Activated naive CD4-positive, alpha-beta T cell treated with anti-CD3 and anti-CD28 coated beads, Interleukin-2, amount 10 ng/mL, durations not matched to agents 7 days and 5 days (primary cell): ENCODE measurements at regions not wholly inside any gene's neighbourhood (a gene's known extent, or its start where the extent isn't known, plus 50 kb on each side); places are given as distances from the start of the nearest gene placed in this dataset.
"Not testable (repeated sequence)": the region's sequence is repeated elsewhere in the genome, so short reads cannot be mapped to it uniquely, and the experiment has no call there.

Experiments used
- CTCF ChIA-PET: fragments of 350-600 bp; sonication (Branson Sonifier 250); formaldehyde crosslinking; loops from one replicate; lab custom pipeline; 2021; ENCODE audit warnings: antibody characterized with exemption; lab: Charles Lee
- DNase-seq: peaks from one replicate; pipeline ENCODE4 v3.0.0-alpha.2; 2020
- H3K27ac Mint-ChIP-seq: one replicate; pipeline ENCODE4 v1.8.0; 2021; ENCODE audit warnings: mild to moderate bottlenecking, moderate library complexity, mixed read lengths
- H3K27me3 Mint-ChIP-seq: one replicate; pipeline ENCODE4 v1.8.0; 2021; ENCODE audit warnings: mild to moderate bottlenecking, mixed read lengths
- H3K36me3 Mint-ChIP-seq: one replicate; pipeline ENCODE4 v1.8.0; 2021; ENCODE audit warnings: mixed read lengths
- H3K4me1 Mint-ChIP-seq: one replicate; pipeline ENCODE4 v1.8.0; 2021; ENCODE audit warnings: mixed read lengths
- H3K4me3 Mint-ChIP-seq: one replicate; pipeline ENCODE4 v1.8.0; 2021; ENCODE audit warnings: mild to moderate bottlenecking, moderate library complexity, mixed read lengths
- H3K9me3 Mint-ChIP-seq: one replicate; pipeline ENCODE4 v1.8.0; 2021; ENCODE audit warnings: mixed read lengths

- no peaks in the 10 kb centered on the region for H3K36me3 Mint-ChIP-seq
- CTCF ChIA-PET = no interaction called here
- peaks cover 66% of the 10 kb centered on the region for H3K27me3 Mint-ChIP-seq
- H3K4me3 Mint-ChIP-seq = no peak overlapping the region
- no peak overlapping the region for H3K27ac Mint-ChIP-seq
- no peak for DNase-seq
- peaks cover 18% of the 10 kb centered on the region for H3K4me1 Mint-ChIP-seq
- H3K9me3 Mint-ChIP-seq = no peaks in the 10 kb centered on the region
Measured at GRCh38 chr5:1641041-1641440, 117.3 kb upstream of the LPCAT1 start.

- Mint-ChIP-seq H3K27ac (no peak overlapping the region), H3K36me3 (no peaks in the 10 kb centered on the region), H3K4me1 (peaks cover 18% of the 10 kb centered on the region), H3K9me3 (no peaks in the 10 kb centered on the region), H3K27me3 (peaks cover 63% of the 10 kb centered on the region), H3K4me3 (no peak overlapping the region)
- CTCF ChIA-PET = interaction anchor here (1.6 kb wide), 1 partner anchor 260 kb away, joined by 5 read pairs; no protein-coding TSS in a partner anchor
- peak; percentile 14 for DNase-seq
Measured at GRCh38 chr5:1640421-1640881, 116.7 kb upstream of the LPCAT1 start.

GRCh38 chr5:1639757-1640156 is 116.0 kb upstream of the LPCAT1 start:
- H3K27me3 Mint-ChIP-seq = peaks cover 61% of the 10 kb centered on the region
- no peak overlapping the region for H3K27ac Mint-ChIP-seq
- H3K4me1 Mint-ChIP-seq = peaks cover 20% of the 10 kb centered on the region
- H3K4me3 Mint-ChIP-seq = no peak overlapping the region
- CTCF ChIA-PET = interaction anchor here (1.0 to 1.6 kb wide), 2 partner anchors 160 to 260 kb away, joined by 4 to 5 read pairs; no protein-coding TSS in a partner anchor
- H3K9me3 Mint-ChIP-seq = no peaks in the 10 kb centered on the region
- no peak for DNase-seq
- H3K36me3 Mint-ChIP-seq = no peaks in the 10 kb centered on the region

- peaks cover 21% of the 10 kb centered on the region for H3K4me1 Mint-ChIP-seq
- no peak overlapping the region for H3K4me3 Mint-ChIP-seq
- H3K27ac Mint-ChIP-seq = no peak overlapping the region
- H3K9me3 Mint-ChIP-seq = no peaks in the 10 kb centered on the region
- DNase-seq = peak; percentile 19
- H3K27me3 Mint-ChIP-seq = peaks cover 62% of the 10 kb centered on the region
- peaks cover 3% of the 10 kb centered on the region for H3K36me3 Mint-ChIP-seq
- CTCF ChIA-PET = interaction anchor here (0.7 to 1.6 kb wide), 3 partner anchors 139 to 259 kb away, joined by 3 to 5 read pairs (median 4); no protein-coding TSS in a partner anchor
Measured at GRCh38 chr5:1638658-1639400, 115.1 kb upstream of the LPCAT1 start.

- H3K4me1 Mint-ChIP-seq = peaks cover 23% of the 10 kb centered on the region
- no peak overlapping the region for H3K27ac Mint-ChIP-seq
- H3K4me3 Mint-ChIP-seq = no peak overlapping the region
- H3K27me3 Mint-ChIP-seq = peaks cover 54% of the 10 kb centered on the region
- peaks cover 8% of the 10 kb centered on the region for H3K36me3 Mint-ChIP-seq
- DNase-seq = peak; percentile 14
- CTCF ChIA-PET = no interaction called here
- no peaks in the 10 kb centered on the region for H3K9me3 Mint-ChIP-seq
Measured at GRCh38 chr5:1637639-1638481, 114.1 kb upstream of the LPCAT1 start.

- peaks cover 31% of the 10 kb centered on the region for H3K4me1 Mint-ChIP-seq
- peaks cover 46% of the 10 kb centered on the region for H3K27me3 Mint-ChIP-seq
- DNase-seq = peak; percentile 19
- no peaks in the 10 kb centered on the region for H3K9me3 Mint-ChIP-seq
- CTCF ChIA-PET = no interaction called here
- H3K4me3 Mint-ChIP-seq = no peak overlapping the region
- no peak overlapping the region for H3K27ac Mint-ChIP-seq
- peaks cover 8% of the 10 kb centered on the region for H3K36me3 Mint-ChIP-seq
Measured at GRCh38 chr5:1636981-1637638, 113.3 kb upstream of the LPCAT1 start.

GRCh38 chr5:1636208-1636770 is 112.5 kb upstream of the LPCAT1 start:
- H3K36me3 Mint-ChIP-seq, H3K9me3 Mint-ChIP-seq, H3K27ac Mint-ChIP-seq, DNase-seq, CTCF ChIA-PET: not testable (repeated sequence)
- Mint-ChIP-seq H3K4me1 (peaks cover 32% of the 10 kb centered on the region), H3K27me3 (peaks cover 38% of the 10 kb centered on the region), H3K4me3 (peak overlapping the region; percentile 31)

GRCh38 chr5:1635477-1635876 is 111.7 kb upstream of the LPCAT1 start:
- H3K27me3 Mint-ChIP-seq = peaks cover 34% of the 10 kb centered on the region
- peak overlapping the region; percentile 87 for H3K4me3 Mint-ChIP-seq
- CTCF ChIA-PET, H3K27ac Mint-ChIP-seq, H3K9me3 Mint-ChIP-seq, H3K36me3 Mint-ChIP-seq, DNase-seq: not testable (repeated sequence)
- peaks cover 37% of the 10 kb centered on the region for H3K4me1 Mint-ChIP-seq

GRCh38 chr5:1634337-1634661 is 110.5 kb upstream of the LPCAT1 start:
- H3K36me3 Mint-ChIP-seq = peaks cover 8% of the 10 kb centered on the region
- CTCF ChIA-PET = interaction anchor here (1.2 kb wide), 1 partner anchor 11 kb away, joined by 3 read pairs; no protein-coding TSS in a partner anchor
- peak overlapping the region; percentile 87 for H3K4me3 Mint-ChIP-seq
- no peak for DNase-seq
- peaks cover 27% of the 10 kb centered on the region for H3K27me3 Mint-ChIP-seq
- peaks cover 42% of the 10 kb centered on the region for H3K4me1 Mint-ChIP-seq
- no peaks in the 10 kb centered on the region for H3K9me3 Mint-ChIP-seq
- peak overlapping the region; percentile 83 for H3K27ac Mint-ChIP-seq

GRCh38 chr5:1633605-1634336 is 110.0 kb upstream of the LPCAT1 start:
- H3K4me3 Mint-ChIP-seq = peak overlapping the region; percentile 87
- peaks cover 27% of the 10 kb centered on the region for H3K27me3 Mint-ChIP-seq
- CTCF ChIA-PET = interaction anchor here (1.2 kb wide), 1 partner anchor 11 kb away, joined by 3 read pairs; no protein-coding TSS in a partner anchor
- peak; percentile 84 for DNase-seq
- peaks cover 8% of the 10 kb centered on the region for H3K36me3 Mint-ChIP-seq
- peaks cover 42% of the 10 kb centered on the region for H3K4me1 Mint-ChIP-seq
- peak overlapping the region; percentile 83 for H3K27ac Mint-ChIP-seq
- H3K9me3 Mint-ChIP-seq = no peaks in the 10 kb centered on the region

GRCh38 chr5:1631004-1631403 is 107.2 kb upstream of the LPCAT1 start:
- peaks cover 13% of the 10 kb centered on the region for H3K36me3 Mint-ChIP-seq
- not testable (repeated sequence) for H3K9me3 Mint-ChIP-seq

GRCh38 chr5:1626397-1626796 is 102.6 kb upstream of the LPCAT1 start:
- H3K9me3 Mint-ChIP-seq, H3K27ac Mint-ChIP-seq, DNase-seq, H3K4me3 Mint-ChIP-seq, H3K27me3 Mint-ChIP-seq, CTCF ChIA-PET: not testable (repeated sequence)
- peaks cover 13% of the 10 kb centered on the region for H3K4me1 Mint-ChIP-seq
- peaks cover 14% of the 10 kb centered on the region for H3K36me3 Mint-ChIP-seq

More at GRCh38 chr5:1631004-1631403, 107.2 kb upstream of the LPCAT1 start:
- CTCF ChIA-PET, H3K27ac Mint-ChIP-seq, DNase-seq, H3K4me3 Mint-ChIP-seq: not testable (repeated sequence)
- Mint-ChIP-seq H3K4me1 (peaks cover 42% of the 10 kb centered on the region), H3K27me3 (peaks cover 18% of the 10 kb centered on the region)

- Mint-ChIP-seq H3K36me3 (peaks cover 29% of the 10 kb centered on the region), H3K27ac (peak overlapping the region; percentile 7)
- H3K4me1 Mint-ChIP-seq, DNase-seq, CTCF ChIA-PET, H3K27me3 Mint-ChIP-seq, H3K9me3 Mint-ChIP-seq, H3K4me3 Mint-ChIP-seq: not testable (repeated sequence)
Measured at GRCh38 chr5:1619531-1619930, 95.8 kb upstream of the LPCAT1 start.
